ENCODE measurements at regions not wholly inside any gene's neighbourhood (a gene's known extent, or its start where the extent isn't known, plus 50 kb on each side); places are given as distances from the start of the nearest gene placed in this dataset.

DNA sequence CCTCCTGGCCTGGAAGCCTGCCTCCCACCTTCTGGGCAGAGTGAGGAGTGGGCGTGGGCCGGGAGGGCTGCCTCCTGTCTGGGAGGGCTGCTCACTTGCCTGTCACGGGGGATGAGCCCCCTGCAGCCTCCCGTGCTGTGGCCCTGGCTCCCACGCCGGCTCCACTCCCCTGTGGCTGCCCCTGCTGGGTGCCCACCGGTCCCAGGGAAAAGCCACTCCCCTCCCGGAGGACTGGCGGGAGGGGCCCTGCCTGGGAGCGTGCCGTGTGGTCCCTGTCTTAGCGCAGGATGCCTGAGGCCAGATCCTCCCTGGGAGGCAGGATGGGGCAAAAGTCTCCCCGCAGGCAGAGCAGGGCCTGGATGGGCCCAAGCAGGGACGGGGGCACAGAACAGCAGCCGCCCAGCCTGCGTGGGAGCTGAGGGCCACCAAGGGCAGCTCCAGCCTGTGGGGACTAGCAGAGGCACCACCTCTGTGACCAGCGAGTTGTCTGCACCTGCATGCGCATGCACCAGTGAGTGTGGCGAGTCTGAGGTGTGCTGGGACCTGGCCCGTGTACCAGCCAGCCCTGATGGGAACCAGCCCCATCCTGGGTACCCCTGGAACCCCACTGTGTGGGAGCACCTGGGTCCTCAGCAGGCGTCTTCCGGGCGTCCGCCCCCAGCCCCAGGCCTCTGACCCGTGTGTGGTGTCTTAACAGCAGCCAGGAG, 339.9 kb downstream of the SEC14L1 start:
- DNase-seq (ENCODE audit: low read depth in 3 of 3, low spot score in 2 of 3) = no peak

DNA sequence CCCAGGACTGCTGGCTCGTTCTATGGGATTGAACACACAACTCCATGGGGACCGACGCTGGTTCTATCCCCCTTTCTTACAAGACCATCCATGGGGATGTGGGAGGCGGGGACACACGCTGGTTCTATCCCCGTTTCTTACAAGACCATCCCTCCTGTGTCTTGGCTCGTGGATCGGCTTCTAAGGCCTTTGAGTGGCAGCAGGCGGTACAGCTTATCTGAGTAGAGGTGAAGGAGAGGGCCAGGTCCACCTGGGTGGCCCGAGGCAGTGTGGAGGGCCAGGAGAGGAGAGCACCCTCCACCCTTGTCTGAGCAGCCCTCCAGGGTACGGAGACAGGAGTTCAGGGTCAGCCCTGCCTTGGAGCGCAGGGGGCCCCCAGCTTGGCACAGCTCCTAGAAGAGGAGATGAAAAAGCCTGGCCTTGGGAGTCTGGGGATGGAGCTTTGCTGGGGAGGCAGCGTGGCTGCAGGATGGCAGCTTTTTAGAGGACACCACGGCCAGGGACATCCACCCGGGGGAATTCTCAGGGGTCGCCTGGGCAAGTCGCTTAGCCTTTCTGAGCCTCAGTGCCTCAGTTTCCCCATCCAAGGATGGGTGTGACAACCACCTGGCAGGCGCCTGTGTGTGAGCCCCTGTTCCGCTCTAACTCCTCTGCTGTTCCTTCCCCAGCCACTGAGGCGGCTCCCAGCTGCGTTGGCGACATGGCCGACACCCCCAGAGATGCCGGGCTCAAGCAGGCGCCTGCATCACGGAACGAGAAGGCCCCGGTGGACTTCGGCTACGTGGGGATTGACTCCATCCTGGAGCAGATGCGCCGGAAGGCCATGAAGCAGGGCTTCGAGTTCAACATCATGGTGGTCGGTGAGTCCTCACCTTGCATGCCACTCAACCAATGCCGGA, 341.0 kb downstream of the SEC14L1 start:
- no peak for DNase-seq (ENCODE audit: low read depth in 3 of 3, low spot score in 2 of 3)

GRCh38 chr17:77482375-77483127, 341.8 kb downstream of the SEC14L1 start:
- DNase-seq (ENCODE audit: low read depth in 3 of 3, low spot score in 2 of 3) = no peak

GRCh38 chr17:77483128-77483598, 342.4 kb downstream of the SEC14L1 start:
- no peak for DNase-seq (ENCODE audit: low read depth in 3 of 3, low spot score in 2 of 3)

DNA sequence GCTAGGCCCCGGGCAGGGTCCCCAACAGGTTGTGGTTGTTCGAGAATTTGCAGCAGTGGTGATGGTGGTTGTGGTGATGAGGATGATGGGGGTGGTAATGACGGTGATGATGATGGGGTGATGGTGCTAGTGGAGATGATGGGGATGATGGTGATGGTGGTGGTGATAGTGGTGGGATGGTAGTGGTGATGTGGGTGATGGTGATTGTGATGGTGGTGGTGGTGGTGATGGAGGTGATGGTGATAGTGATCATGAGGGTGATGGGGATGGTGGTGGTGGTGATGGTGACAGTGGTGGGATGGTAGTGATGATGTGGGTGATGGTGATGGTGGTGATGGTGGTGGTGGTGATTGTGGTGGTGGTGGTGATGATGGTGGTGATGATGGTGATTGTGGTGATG, 343.3 kb downstream of the SEC14L1 start:
- DNase-seq (ENCODE audit: low read depth in 3 of 3, low spot score in 2 of 3) = no peak

GRCh38 chr17:77485089-77485833, 344.5 kb downstream of the SEC14L1 start:
- DNase-seq (ENCODE audit: low read depth in 3 of 3, low spot score in 2 of 3) = no peak

DNA sequence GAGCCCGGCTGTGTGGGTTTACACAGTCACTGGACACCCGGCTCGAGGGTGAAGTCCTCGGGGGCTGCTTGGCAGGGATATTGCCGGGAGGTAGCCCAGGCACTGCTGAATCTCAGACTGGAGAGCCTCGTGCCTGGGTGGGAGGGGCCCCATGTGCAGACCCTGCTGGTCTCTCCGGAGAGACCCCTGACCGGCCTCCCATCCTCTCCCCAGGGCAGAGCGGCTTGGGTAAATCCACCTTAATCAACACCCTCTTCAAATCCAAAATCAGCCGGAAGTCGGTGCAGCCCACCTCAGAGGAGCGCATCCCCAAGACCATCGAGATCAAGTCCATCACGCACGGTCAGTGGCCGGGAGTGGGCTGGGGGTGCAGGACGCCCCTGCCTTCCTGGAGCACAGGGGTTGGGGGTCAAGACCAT, 346.5 kb downstream of the SEC14L1 start:
- DNase-seq (ENCODE audit: low read depth in 3 of 3, low spot score in 2 of 3) = no peak

- DNase-seq (ENCODE audit: low read depth in 3 of 3, low spot score in 2 of 3) = no peak
Measured at GRCh38 chr17:77487677-77488530, 347.1 kb downstream of the SEC14L1 start.

DNA sequence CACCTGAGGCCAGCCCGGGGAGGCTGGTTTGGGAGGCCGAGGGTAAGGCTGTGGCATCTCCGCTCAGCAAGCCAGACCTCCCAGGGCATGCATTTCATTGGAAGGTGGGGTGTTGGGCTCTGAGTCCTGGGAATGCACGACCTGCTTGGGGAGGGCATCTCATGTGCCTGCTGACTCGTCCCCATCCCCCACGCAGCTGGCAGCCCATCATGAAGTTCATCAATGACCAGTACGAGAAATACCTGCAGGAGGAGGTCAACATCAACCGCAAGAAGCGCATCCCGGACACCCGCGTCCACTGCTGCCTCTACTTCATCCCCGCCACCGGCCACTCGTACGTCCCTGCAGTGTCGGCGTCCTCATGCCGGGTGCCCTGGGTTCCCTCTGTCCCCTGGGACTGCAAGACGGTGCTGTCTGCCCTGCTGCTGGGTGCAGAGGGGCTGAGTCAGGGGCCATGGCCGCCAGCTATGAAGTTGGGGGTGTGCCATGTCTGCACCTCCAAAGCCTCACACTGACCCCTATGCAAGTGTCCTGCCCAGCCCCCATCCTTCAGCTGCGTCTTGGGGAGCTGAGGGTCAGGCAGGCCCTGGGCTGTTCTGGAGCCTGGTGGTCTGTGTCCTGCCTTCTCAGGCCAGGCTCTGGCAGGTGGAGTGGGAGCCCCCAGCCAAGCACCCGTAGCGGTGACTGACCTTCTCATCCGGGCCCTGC, 347.9 kb downstream of the SEC14L1 start:
- no peak for DNase-seq (ENCODE audit: low read depth in 3 of 3, low spot score in 2 of 3)

- no peak for DNase-seq (ENCODE audit: low read depth in 3 of 3, low spot score in 2 of 3)
Measured at GRCh38 chr17:77489239-77489892, 348.6 kb downstream of the SEC14L1 start.

DNA sequence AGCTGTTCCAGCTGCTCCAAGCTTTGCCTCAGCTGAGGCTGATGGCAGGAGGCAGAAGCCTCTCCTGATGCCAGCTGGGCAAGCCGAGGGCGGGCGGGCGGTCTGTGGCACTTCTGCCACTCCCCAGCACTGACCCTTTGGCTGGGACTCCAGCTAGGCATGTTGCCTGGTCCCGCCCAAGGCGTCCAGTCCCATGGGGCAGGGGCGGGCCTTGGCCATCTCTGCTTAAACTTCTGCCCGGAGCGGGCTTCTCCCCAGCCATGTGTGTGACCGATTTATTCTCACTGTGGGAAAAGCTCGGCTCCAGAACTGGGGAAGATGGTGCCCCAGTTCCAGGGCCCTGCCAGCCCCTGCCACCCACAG, 349.1 kb downstream of the SEC14L1 start:
- no peak for DNase-seq (ENCODE audit: low read depth in 3 of 3, low spot score in 2 of 3)

DNA sequence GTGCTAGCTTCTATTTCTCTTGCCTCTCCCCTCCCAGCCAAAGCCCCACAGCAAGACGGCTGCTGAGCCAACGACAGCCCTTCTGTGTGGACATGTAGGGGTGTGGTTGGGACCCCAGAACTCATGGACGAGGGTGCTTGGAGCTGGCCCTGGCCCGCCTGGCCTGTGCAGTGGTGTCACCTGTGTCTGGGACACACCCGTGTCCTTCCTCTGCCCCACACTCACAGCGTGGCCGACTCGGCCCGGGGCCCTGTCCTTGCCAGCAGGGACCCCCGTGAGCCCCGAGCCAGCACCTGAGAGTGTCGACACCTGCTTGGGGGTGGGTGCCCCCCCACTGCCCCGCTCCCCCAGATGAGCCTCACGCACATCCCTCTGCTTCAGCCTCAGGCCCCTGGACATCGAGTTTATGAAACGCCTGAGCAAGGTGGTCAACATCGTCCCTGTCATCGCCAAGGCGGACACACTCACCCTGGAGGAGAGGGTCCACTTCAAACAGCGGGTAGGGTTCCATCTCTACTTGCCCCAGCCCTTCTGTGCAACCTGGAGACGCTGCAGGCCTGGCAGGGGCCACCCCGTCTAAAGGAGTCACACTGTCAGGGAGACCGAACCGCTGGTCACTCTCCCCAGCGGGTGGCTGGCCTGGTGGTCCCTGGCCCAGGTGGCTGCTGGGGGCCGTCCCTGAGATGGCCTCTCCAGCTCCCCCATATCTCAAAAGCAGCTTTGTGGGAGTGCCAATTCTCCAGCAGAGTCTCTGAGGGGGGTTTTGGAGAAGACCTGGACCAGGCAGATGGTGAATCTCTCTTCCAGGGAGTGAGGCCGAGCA, 349.8 kb downstream of the SEC14L1 start:
- no peak for DNase-seq (ENCODE audit: low read depth in 3 of 3, low spot score in 2 of 3)

GRCh38 chr17:77491921-77492445, 351.2 kb downstream of the SEC14L1 start:
- no peak for DNase-seq (ENCODE audit: low read depth in 3 of 3, low spot score in 2 of 3)

DNA sequence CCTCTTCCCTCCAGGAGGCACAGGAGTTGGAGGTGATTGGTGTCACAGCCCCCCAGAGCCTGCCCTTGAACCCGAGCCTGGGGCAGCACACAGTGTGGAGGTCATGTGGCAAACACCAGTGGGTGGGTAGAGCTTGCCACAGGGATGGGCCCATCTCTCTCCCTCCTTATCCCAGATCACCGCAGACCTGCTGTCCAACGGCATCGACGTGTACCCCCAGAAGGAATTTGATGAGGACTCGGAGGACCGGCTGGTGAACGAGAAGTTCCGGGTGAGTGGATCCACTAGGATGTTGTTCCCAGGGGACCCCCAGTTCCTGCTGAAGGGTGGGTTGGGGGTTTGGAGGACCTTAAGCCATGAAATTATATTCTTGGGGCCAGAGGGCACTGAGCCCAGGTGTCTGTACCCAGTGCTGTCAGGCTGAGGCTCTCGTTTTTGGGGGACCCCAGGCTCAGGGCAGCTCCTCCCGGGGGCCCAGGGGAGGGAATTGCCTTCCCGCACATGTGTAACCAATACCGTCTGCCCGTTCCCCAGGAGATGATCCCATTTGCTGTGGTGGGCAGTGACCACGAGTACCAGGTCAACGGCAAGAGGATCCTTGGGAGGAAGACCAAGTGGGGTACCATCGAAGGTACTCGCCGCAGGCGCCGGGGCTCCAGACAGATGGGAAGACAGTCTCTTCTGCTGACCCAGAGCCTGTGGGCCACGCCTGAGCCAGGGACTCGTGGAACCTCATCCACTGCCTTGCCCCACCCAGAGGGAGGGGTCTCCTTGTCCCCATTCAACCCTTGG, 351.9 kb downstream of the SEC14L1 start:
- no peak for DNase-seq (ENCODE audit: low read depth in 3 of 3, low spot score in 2 of 3)

- no peak for DNase-seq (ENCODE audit: low read depth in 3 of 3, low spot score in 2 of 3)
Measured at GRCh38 chr17:77493238-77493820, 352.6 kb downstream of the SEC14L1 start.
